ENCODE measurements at regions not wholly inside any gene's neighbourhood (a gene's known extent, or its start where the extent isn't known, plus 50 kb on each side); places are given as distances from the start of the nearest gene placed in this dataset.

GRCh38 chr6:139887275-139887674, 512.8 kb upstream of the CITED2 start:
- DNase-seq (ENCODE audit: low read depth) (no peak), FAIRE-seq (no peak)
- peaks cover 55% of the 10 kb centered on the region for H3K4me1 Mint-ChIP-seq (ENCODE audit: low read depth, unreplicated experiment)
- Histone ChIP-seq H3K9ac (ENCODE audit: low read length) (no peak overlapping the region), H3K4me2 (ENCODE audit: low read length) (no peak overlapping the region), H3K79me2 (ENCODE audit: insufficient read depth, low read length) (no peaks in the 10 kb centered on the region), H3K4me1 (ENCODE audit: insufficient read depth, low read length) (peaks cover 23% of the 10 kb centered on the region), H3K27ac (ENCODE audit: low read depth, low read length) (no peak overlapping the region), H3K9me3 (ENCODE audit: insufficient read depth, low read depth, low read length) (no peaks in the 10 kb centered on the region), H3K4me3 (ENCODE audit: insufficient read depth, low read depth, low read length) (no peak overlapping the region), H3K27me3 (ENCODE audit: insufficient read depth, low read length) (no peaks in the 10 kb centered on the region), H3K36me3 (ENCODE audit: insufficient read depth, low read length) (no peaks in the 10 kb centered on the region), H2AFZ (ENCODE audit: low read depth, low read length) (no peak overlapping the region), H4K20me1 (ENCODE audit: insufficient read depth, low read length) (no peaks in the 10 kb centered on the region)
- TF ChIP-seq EZH2 (IDR thresholded peaks at IDR 0.05; ENCODE audit: insufficient read depth, low read length) (no peak), CTCF (IDR thresholded peaks at IDR 0.05; ENCODE audit: insufficient read depth, low read depth, low read length) (no peak)
- no peak overlapping the region for H3K4me3 Mint-ChIP-seq (ENCODE audit: unreplicated experiment)
- H3K27ac Mint-ChIP-seq (ENCODE audit: unreplicated experiment): peak overlapping the region; percentile 98
- no peaks in the 10 kb centered on the region for H3K27me3 Mint-ChIP-seq (ENCODE audit: low read depth, unreplicated experiment)
- no peaks in the 10 kb centered on the region for H3K9me3 Mint-ChIP-seq (ENCODE audit: unreplicated experiment)
- no peaks in the 10 kb centered on the region for H3K36me3 Mint-ChIP-seq (ENCODE audit: low read depth, unreplicated experiment)

- H3K4me1 ChIP-seq (ENCODE audit: insufficient read depth, low read length): peaks cover 29% of the 10 kb centered on the region
- no peak overlapping the region for H2AFZ ChIP-seq (ENCODE audit: low read depth, low read length)
- FAIRE-seq (peak; percentile 41), DNase-seq (ENCODE audit: low read depth) (no peak)
- no peak overlapping the region for H3K9ac ChIP-seq (ENCODE audit: low read length)
- no peaks in the 10 kb centered on the region for H3K36me3 ChIP-seq (ENCODE audit: insufficient read depth, low read length)
- H4K20me1 ChIP-seq (ENCODE audit: insufficient read depth, low read length): no peaks in the 10 kb centered on the region
- H3K4me3 ChIP-seq (ENCODE audit: insufficient read depth, low read depth, low read length): no peak overlapping the region
- no peak for TF ChIP-seq CTCF (IDR thresholded peaks at IDR 0.05; ENCODE audit: insufficient read depth, low read depth, low read length)
- no peak for TF ChIP-seq EZH2 (IDR thresholded peaks at IDR 0.05; ENCODE audit: insufficient read depth, low read length)
- no peak overlapping the region for H3K4me2 ChIP-seq (ENCODE audit: low read length)
- Mint-ChIP-seq H3K27ac (ENCODE audit: unreplicated experiment) (peak overlapping the region; percentile 50), H3K4me3 (ENCODE audit: unreplicated experiment) (no peak overlapping the region), H3K36me3 (ENCODE audit: low read depth, unreplicated experiment) (no peaks in the 10 kb centered on the region), H3K27me3 (ENCODE audit: low read depth, unreplicated experiment) (no peaks in the 10 kb centered on the region), H3K4me1 (ENCODE audit: low read depth, unreplicated experiment) (peaks cover 63% of the 10 kb centered on the region), H3K9me3 (ENCODE audit: unreplicated experiment) (no peaks in the 10 kb centered on the region)
- no peak overlapping the region for H3K27ac ChIP-seq (ENCODE audit: low read depth, low read length)
- no peaks in the 10 kb centered on the region for H3K9me3 ChIP-seq (ENCODE audit: insufficient read depth, low read depth, low read length)
- H3K27me3 ChIP-seq (ENCODE audit: insufficient read depth, low read length): no peaks in the 10 kb centered on the region
- no peaks in the 10 kb centered on the region for H3K79me2 ChIP-seq (ENCODE audit: insufficient read depth, low read length)
Measured at GRCh38 chr6:139886396-139886795, 511.9 kb upstream of the CITED2 start.

GRCh38 chr6:139885909-139886308, 511.5 kb upstream of the CITED2 start:
- no peaks in the 10 kb centered on the region for H3K36me3 Mint-ChIP-seq (ENCODE audit: low read depth, unreplicated experiment)
- no peak overlapping the region for H3K4me3 ChIP-seq (ENCODE audit: insufficient read depth, low read depth, low read length)
- no peak overlapping the region for H3K4me3 Mint-ChIP-seq (ENCODE audit: unreplicated experiment)
- H3K4me2 ChIP-seq (ENCODE audit: low read length): no peak overlapping the region
- no peaks in the 10 kb centered on the region for H3K79me2 ChIP-seq (ENCODE audit: insufficient read depth, low read length)
- no peak overlapping the region for H2AFZ ChIP-seq (ENCODE audit: low read depth, low read length)
- H4K20me1 ChIP-seq (ENCODE audit: insufficient read depth, low read length): no peaks in the 10 kb centered on the region
- no peaks in the 10 kb centered on the region for H3K9me3 ChIP-seq (ENCODE audit: insufficient read depth, low read depth, low read length)
- peaks cover 67% of the 10 kb centered on the region for H3K4me1 Mint-ChIP-seq (ENCODE audit: low read depth, unreplicated experiment)
- no peaks in the 10 kb centered on the region for H3K27me3 Mint-ChIP-seq (ENCODE audit: low read depth, unreplicated experiment)
- H3K36me3 ChIP-seq (ENCODE audit: insufficient read depth, low read length): no peaks in the 10 kb centered on the region
- DNase-seq (ENCODE audit: low read depth): no peak
- no peak overlapping the region for H3K27ac ChIP-seq (ENCODE audit: low read depth, low read length)
- TF ChIP-seq CTCF (IDR thresholded peaks at IDR 0.05; ENCODE audit: insufficient read depth, low read depth, low read length) (no peak), EZH2 (IDR thresholded peaks at IDR 0.05; ENCODE audit: insufficient read depth, low read length) (no peak)
- no peak for FAIRE-seq
- peaks cover 29% of the 10 kb centered on the region for H3K4me1 ChIP-seq (ENCODE audit: insufficient read depth, low read length)
- H3K27me3 ChIP-seq (ENCODE audit: insufficient read depth, low read length): no peaks in the 10 kb centered on the region
- no peaks in the 10 kb centered on the region for H3K9me3 Mint-ChIP-seq (ENCODE audit: unreplicated experiment)
- no peak overlapping the region for H3K27ac Mint-ChIP-seq (ENCODE audit: unreplicated experiment)
- no peak overlapping the region for H3K9ac ChIP-seq (ENCODE audit: low read length)
